Tibial artery (tissue), 4 donors: ENCODE measurements at regions not wholly inside any gene's neighbourhood (a gene's known extent, or its start where the extent isn't known, plus 50 kb on each side); places are given as distances from the start of the nearest gene placed in this dataset.

ENCODE experiments used
- DNase-seq, 2 donors: peaks; one replicate each; pipeline ENCODE4 v3.0.0-alpha.2; 2019
- H3K27ac ChIP-seq, 2 donors: fragments of 200-600 bp; sonication (generic) in 1 of 2; 1 replicate in 1 of 2; 2 replicates in 1 of 2; pipeline ENCODE4 v1.5.1; 2018 to 2019; ENCODE audit warnings: mild to moderate bottlenecking in 1 of 2
- H3K27me3 ChIP-seq, 2 donors: fragments of 200-600 bp; sonication (generic) in 1 of 2; one replicate each; pipeline versions ENCODE4 v1.5.1 to v1.6.0; 2016 to 2019
- H3K36me3 ChIP-seq, 3 donors: fragments of 200-600 bp; sonication (generic) in 2 of 3; one replicate each; pipeline ENCODE4 v1.5.1; 2016 to 2019; ENCODE audit warnings: mild to moderate bottlenecking in 2 of 3
- H3K4me1 ChIP-seq, 4 donors: fragments of 200-600 bp; sonication (generic) in 2 of 4; 1 replicate in 3 of 4; 2 replicates in 1 of 4; pipeline ENCODE4 v1.5.1; 2016 to 2019
- H3K4me3 ChIP-seq, 2 donors: fragments of 200-600 bp; sonication (generic) in 1 of 2; 1 replicate in 1 of 2; 2 replicates in 1 of 2; pipeline ENCODE4 v1.5.1; 2018 to 2019; ENCODE audit warnings: mild to moderate bottlenecking in 2 of 2
- H3K9me3 ChIP-seq, 3 donors: fragments of 200-600 bp; sonication (generic) in 1 of 3; one replicate each; pipeline ENCODE4 v1.5.1; 2016 to 2019
- intact Hi-C: fragments of 100-400 bp; cut with DNase I; formaldehyde crosslinking; loops from one replicate; pipeline ENCODE4 v1.15.0; 2023; ENCODE audit warnings: low total_unique reads
- TF ChIP-seq, protein P1 (sequence below), 2 experiments: fragments of 200-600 bp in 1 of 2; fragments of 450-650 bp in 1 of 2; IDR thresholded peaks; one replicate each; pipeline ENCODE4 v1.5.1; 2017 to 2019; ENCODE audit warnings: antibody characterized with exemption in 2 of 2, mild to moderate bottlenecking in 1 of 2, moderate library complexity in 1 of 2

DNA sequence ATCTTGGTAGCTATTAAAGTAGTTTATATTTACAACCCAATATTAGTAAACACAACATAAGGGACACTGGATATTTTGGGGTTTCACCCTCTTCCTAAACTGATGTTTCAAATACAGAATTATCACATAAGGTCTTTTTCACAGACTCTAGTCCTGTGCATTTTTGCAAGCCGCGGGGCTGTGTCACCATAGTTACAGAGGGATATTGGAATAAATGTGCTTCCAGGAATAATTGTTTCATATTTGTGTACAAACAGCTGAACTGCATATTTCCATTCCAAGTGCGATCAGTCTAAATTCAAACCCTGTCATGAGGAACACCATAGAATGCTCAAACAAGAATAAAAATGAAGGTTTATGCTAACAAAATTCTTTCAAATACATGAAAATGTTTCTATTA, 762.5 kb upstream of the ARGLU1 start:
- Histone ChIP-seq H3K27ac (no peak overlapping the region), H3K4me1 (no peaks in the 10 kb centered on the region), H3K9me3 (no peaks in the 10 kb centered on the region), H3K27me3 (no peaks in the 10 kb centered on the region), H3K4me3 (no peak overlapping the region), H3K36me3 (no peaks in the 10 kb centered on the region)
- DNase-seq, result no peak
- intact Hi-C loops, result no loop called here
- TF ChIP-seq, protein P1, sequence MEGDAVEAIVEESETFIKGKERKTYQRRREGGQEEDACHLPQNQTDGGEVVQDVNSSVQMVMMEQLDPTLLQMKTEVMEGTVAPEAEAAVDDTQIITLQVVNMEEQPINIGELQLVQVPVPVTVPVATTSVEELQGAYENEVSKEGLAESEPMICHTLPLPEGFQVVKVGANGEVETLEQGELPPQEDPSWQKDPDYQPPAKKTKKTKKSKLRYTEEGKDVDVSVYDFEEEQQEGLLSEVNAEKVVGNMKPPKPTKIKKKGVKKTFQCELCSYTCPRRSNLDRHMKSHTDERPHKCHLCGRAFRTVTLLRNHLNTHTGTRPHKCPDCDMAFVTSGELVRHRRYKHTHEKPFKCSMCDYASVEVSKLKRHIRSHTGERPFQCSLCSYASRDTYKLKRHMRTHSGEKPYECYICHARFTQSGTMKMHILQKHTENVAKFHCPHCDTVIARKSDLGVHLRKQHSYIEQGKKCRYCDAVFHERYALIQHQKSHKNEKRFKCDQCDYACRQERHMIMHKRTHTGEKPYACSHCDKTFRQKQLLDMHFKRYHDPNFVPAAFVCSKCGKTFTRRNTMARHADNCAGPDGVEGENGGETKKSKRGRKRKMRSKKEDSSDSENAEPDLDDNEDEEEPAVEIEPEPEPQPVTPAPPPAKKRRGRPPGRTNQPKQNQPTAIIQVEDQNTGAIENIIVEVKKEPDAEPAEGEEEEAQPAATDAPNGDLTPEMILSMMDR (IDR thresholded peaks at IDR 0.05), result no peak

GRCh38 chr13:107329991-107330390, 762.1 kb upstream of the ARGLU1 start:
- no peaks in the 10 kb centered on the region for H3K27me3 ChIP-seq
- H3K4me3 ChIP-seq, result no peak overlapping the region
- DNase-seq, result no peak
- intact Hi-C loops, result no loop called here
- no peak overlapping the region for H3K27ac ChIP-seq
- H3K4me1 ChIP-seq, result no peaks in the 10 kb centered on the region
- TF ChIP-seq, protein P1 (IDR thresholded peaks at IDR 0.05), result no peak
- H3K9me3 ChIP-seq, result no peaks in the 10 kb centered on the region
- no peaks in the 10 kb centered on the region for H3K36me3 ChIP-seq

DNA sequence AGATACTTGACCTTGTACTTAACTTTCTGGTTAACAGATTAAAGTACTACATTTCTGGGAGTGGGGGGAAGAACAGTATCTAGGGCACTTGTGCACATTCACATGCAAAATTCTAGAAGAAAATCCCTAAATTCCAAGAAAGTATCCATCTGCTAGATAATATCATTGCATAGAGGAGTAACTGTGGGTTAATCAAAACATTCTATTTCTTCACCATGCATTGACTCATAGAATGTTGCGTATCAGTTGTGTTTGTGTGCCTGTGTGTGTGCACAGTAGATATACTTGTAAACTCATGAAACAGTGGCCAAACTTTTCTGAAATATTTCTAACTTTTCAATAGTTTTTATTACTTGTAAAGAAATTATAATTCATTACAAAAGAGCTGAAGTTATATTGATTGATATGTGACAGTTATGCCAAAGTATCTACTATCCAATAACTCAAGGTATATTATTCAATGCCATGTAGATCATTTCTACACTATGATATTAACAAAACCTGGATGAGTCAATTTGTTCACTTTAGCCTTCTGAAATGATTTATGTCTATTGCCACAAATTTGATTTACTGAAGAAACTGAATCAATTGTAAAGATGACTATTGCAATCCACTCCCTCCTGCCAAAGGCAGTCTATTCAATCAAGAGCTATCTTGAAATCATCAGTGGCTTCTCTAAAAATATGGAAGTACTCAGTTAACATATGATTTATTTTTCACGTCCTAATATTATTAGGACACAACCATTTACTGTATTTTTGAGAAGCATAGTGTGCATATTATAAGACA, 756.7 kb upstream of the ARGLU1 start:
- H3K4me3 ChIP-seq, result no peak overlapping the region
- no peak for DNase-seq
- TF ChIP-seq, protein P1 (IDR thresholded peaks at IDR 0.05), result no peak
- H3K27ac ChIP-seq, result no peak overlapping the region
- H3K9me3 ChIP-seq, result no peaks in the 10 kb centered on the region
- intact Hi-C loops, result no loop called here
- H3K27me3 ChIP-seq, result no peaks in the 10 kb centered on the region
- H3K4me1 ChIP-seq, result no peaks in the 10 kb centered on the region
- H3K36me3 ChIP-seq, result no peaks in the 10 kb centered on the region

- TF ChIP-seq, protein P1 (IDR thresholded peaks at IDR 0.05), result no peak
These were observed 754.3 kb upstream of the ARGLU1 start for GRCh38 chr13:107322228-107322627.

GRCh38 chr13:107305178-107305577, 737.2 kb upstream of the ARGLU1 start:
- Histone ChIP-seq H3K9me3 (no peaks in the 10 kb centered on the region), H3K36me3 (no peaks in the 10 kb centered on the region), H3K4me3 (no peak overlapping the region), H3K27me3 (no peaks in the 10 kb centered on the region), H3K4me1 (no peaks in the 10 kb centered on the region), H3K27ac (no peak overlapping the region)
- TF ChIP-seq, protein P1 (IDR thresholded peaks at IDR 0.05), result no peak
- intact Hi-C loops, result no loop called here
- DNase-seq, result no peak

More at GRCh38 chr13:107322228-107322627, 754.3 kb upstream of the ARGLU1 start:
- H3K4me3 ChIP-seq, result no peak overlapping the region
- intact Hi-C loops, result no loop called here
- H3K9me3 ChIP-seq, result no peaks in the 10 kb centered on the region
- no peaks in the 10 kb centered on the region for H3K36me3 ChIP-seq
- H3K27me3 ChIP-seq, result no peaks in the 10 kb centered on the region
- no peak overlapping the region for H3K27ac ChIP-seq
- H3K4me1 ChIP-seq, result no peaks in the 10 kb centered on the region
- no peak for DNase-seq
